H1 (cell line): ENCODE measurements at regions not wholly inside any gene's neighbourhood (a gene's known extent, or its start where the extent isn't known, plus 50 kb on each side); places are given as distances from the start of the nearest gene placed in this dataset.

Experiments
- CTCF ChIA-PET: fragments of 300-600 bp; sonication (Branson Sonifier 250); formaldehyde crosslinking; loops from one replicate; lab custom pipeline; 2021; ENCODE audit not compliant: partially characterized antibody; lab: Charles Lee
- POLR2A ChIA-PET: fragments of 300-600 bp; sonication (Branson Sonifier 250); formaldehyde crosslinking; loops from one replicate; lab custom pipeline; 2021; ENCODE audit warnings: inconsistent platforms; ENCODE audit not compliant: partially characterized antibody; lab: Charles Lee
- DNase-seq, 2 experiments: peaks; one replicate each; pipeline versions ENCODE4 v3.0.0 to v3.0.0-alpha.2; 2010 to 2022; ENCODE audit warnings: low spot score in 2 of 2, low read depth in 1 of 2, mixed read lengths in 1 of 2
- FAIRE-seq: peaks from 2 replicates; lab custom pipeline; 2011; peaks lifted over from hg19 to GRCh38; lab: Jason Lieb, UNC
- H2AFZ ChIP-seq: 2 replicates; pipeline ENCODE4 v1.8.1; 2012; ENCODE audit warnings: low read length, inconsistent platforms
- H2AK5ac ChIP-seq: 2 replicates; pipeline ENCODE4 v1.6.1; 2013; ENCODE audit warnings: low read depth, low read length
- H2BK120ac ChIP-seq: replicated peaks from 2 replicates; pipeline ENCODE3; 2013; ENCODE audit warnings: low read depth, low read length, inconsistent platforms
- H2BK12ac ChIP-seq: 2 replicates; pipeline ENCODE4 v1.6.1; 2013; ENCODE audit warnings: low read depth, low read length
- H2BK15ac ChIP-seq: 2 replicates; pipeline ENCODE4 v1.6.1; 2013; ENCODE audit warnings: low read length
- H2BK20ac ChIP-seq: 2 replicates; pipeline ENCODE4 v1.6.1; 2013; ENCODE audit warnings: low read length
- H2BK5ac ChIP-seq: 2 replicates; pipeline ENCODE4 v1.6.1; 2013; ENCODE audit warnings: low read depth, low read length
- H3K14ac ChIP-seq: 2 replicates; pipeline ENCODE4 v1.6.1; 2013; ENCODE audit warnings: inconsistent platforms; ENCODE audit not compliant: insufficient read length
- H3K18ac ChIP-seq: 2 replicates; pipeline ENCODE4 v1.6.1; 2013; ENCODE audit warnings: low read length; ENCODE audit errors: extremely low read depth
- H3K23ac ChIP-seq: 2 replicates; pipeline ENCODE4 v1.6.1; 2013; ENCODE audit warnings: inconsistent platforms; ENCODE audit not compliant: insufficient read length
- H3K23me2 ChIP-seq: 2 replicates; pipeline ENCODE4 v1.6.1; 2013; ENCODE audit warnings: low read depth, low read length
- H3K27ac ChIP-seq: 2 replicates; pipeline ENCODE4 v1.6.1; 2011; ENCODE audit warnings: low read depth, low read length, inconsistent platforms
- H3K27me3 ChIP-seq, 4 experiments: replicated peaks in 1 of 4; 1 replicate in 1 of 4; 2 replicates in 3 of 4; pipeline versions ENCODE4 v1.6.1 to v1.8.1; 2011 to 2013; ENCODE audit warnings: low read length in 3 of 4, mild to moderate bottlenecking in 3 of 4, inconsistent platforms in 2 of 4, mixed read lengths in 2 of 4, moderate library complexity in 1 of 4; ENCODE audit not compliant: control insufficient read depth in 3 of 4, insufficient read depth in 3 of 4; ENCODE audit errors: extremely low read depth in 1 of 4
- H3K36me3 ChIP-seq, 4 experiments: 2 replicates each; pipeline versions ENCODE4 v1.6.1 to v1.8.1; 2011 to 2013; ENCODE audit warnings: mild to moderate bottlenecking in 4 of 4, low read length in 3 of 4, moderate library complexity in 2 of 4, control low read depth in 1 of 4, inconsistent platforms in 1 of 4; ENCODE audit not compliant: insufficient read depth in 4 of 4, control insufficient read depth in 2 of 4
- H3K4ac ChIP-seq: replicated peaks from 2 replicates; pipeline ENCODE3; 2013; ENCODE audit warnings: low read length, low read depth, mixed read lengths, inconsistent platforms; ENCODE audit not compliant: insufficient read length
- H3K4me1 ChIP-seq, 4 experiments: replicated peaks in 1 of 4; 1 replicate in 1 of 4; 2 replicates in 3 of 4; pipeline versions ENCODE4 v1.6.1 to v1.8.1; 2011 to 2013; ENCODE audit warnings: low read length in 3 of 4, inconsistent platforms in 2 of 4, mixed read lengths in 1 of 4; ENCODE audit not compliant: insufficient read depth in 4 of 4, control insufficient read depth in 3 of 4
- H3K4me2 ChIP-seq, 2 experiments: 2 replicates each; pipeline versions ENCODE4 v1.6.1 to v1.8.1; 2011 to 2013; ENCODE audit warnings: low read depth in 2 of 2, low read length in 2 of 2, control low read depth in 1 of 2, inconsistent platforms in 1 of 2, mild to moderate bottlenecking in 1 of 2; ENCODE audit not compliant: insufficient read depth in 1 of 2
- H3K4me3 ChIP-seq, 4 experiments: fragments of 200-600, 300-600 bp in 1 of 4; sonication (generic), shearing (Covaris generic), sonication (Bioruptor Twin) in 1 of 4; 2 replicates each; pipeline versions ENCODE4 v1.5.1 to v1.8.1; 2011 to 2016; ENCODE audit warnings: low read length in 4 of 4, low read depth in 3 of 4, control low read depth in 2 of 4, inconsistent platforms in 2 of 4, mild to moderate bottlenecking in 2 of 4, mixed read lengths in 1 of 4, moderate library complexity in 1 of 4; ENCODE audit not compliant: insufficient read depth in 2 of 4; ENCODE audit errors: extremely low read depth in 1 of 4
- H3K56ac ChIP-seq: replicated peaks from 2 replicates; pipeline ENCODE3; 2013; ENCODE audit warnings: low read depth, mild to moderate bottlenecking, mixed read lengths, low read length, inconsistent platforms; ENCODE audit not compliant: insufficient read length
- H3K79me1 ChIP-seq: 2 replicates; pipeline ENCODE4 v1.6.1; 2013; ENCODE audit warnings: low read depth, low read length, control low read depth
- H3K79me2 ChIP-seq, 2 experiments: 2 replicates each; pipeline versions ENCODE4 v1.6.1 to v1.8.1; 2012 to 2013; ENCODE audit warnings: low read length in 2 of 2, mild to moderate bottlenecking in 2 of 2, inconsistent platforms in 1 of 2; ENCODE audit not compliant: insufficient read depth in 2 of 2, control insufficient read depth in 1 of 2
- H3K9ac ChIP-seq, 4 experiments: replicated peaks in 1 of 4; 1 replicate in 1 of 4; 2 replicates in 3 of 4; pipeline versions ENCODE4 v1.6.1 to v1.8.1; 2011 to 2013; ENCODE audit warnings: low read depth in 3 of 4, low read length in 3 of 4, control low read depth in 2 of 4, mild to moderate bottlenecking in 2 of 4, moderate library complexity in 2 of 4, inconsistent platforms in 1 of 4; ENCODE audit errors: extremely low read depth in 1 of 4
- H3K9me3 ChIP-seq, 2 experiments: 2 replicates each; pipeline versions ENCODE4 v1.6.1 to v1.8.1; 2012 to 2013; ENCODE audit warnings: mild to moderate bottlenecking in 2 of 2, moderate library complexity in 2 of 2, control low read depth in 1 of 2, inconsistent platforms in 1 of 2, low read depth in 1 of 2, low read length in 1 of 2, mixed read lengths in 1 of 2; ENCODE audit not compliant: insufficient read depth in 2 of 2
- H4K20me1 ChIP-seq, 2 experiments: replicated peaks in 1 of 2; 2 replicates each; pipeline versions ENCODE3 to v1.8.1; 2011 to 2013; ENCODE audit warnings: inconsistent platforms in 2 of 2, low read length in 2 of 2, mild to moderate bottlenecking in 1 of 2; ENCODE audit not compliant: insufficient read depth in 2 of 2, control insufficient read depth in 1 of 2
- H4K5ac ChIP-seq: 2 replicates; pipeline ENCODE4 v1.6.1; 2013; ENCODE audit warnings: low read length, low read depth, mixed read lengths, inconsistent platforms; ENCODE audit not compliant: insufficient read length
- H4K8ac ChIP-seq: 2 replicates; pipeline ENCODE4 v1.8.0; 2013; ENCODE audit warnings: mild to moderate bottlenecking, moderate library complexity, low read length, inconsistent platforms; ENCODE audit not compliant: insufficient read depth; ENCODE audit errors: extremely low read depth
- H4K91ac ChIP-seq: replicated peaks from 2 replicates; pipeline ENCODE3; 2013; ENCODE audit warnings: low read length, mixed read lengths, inconsistent platforms; ENCODE audit not compliant: insufficient read length
- BRCA1 ChIP-seq: IDR thresholded peaks from 2 replicates; pipeline ENCODE4 v1.6.1; 2012; ENCODE audit warnings: low read depth, low read length, improper control_type of control experiment
- CHD2 ChIP-seq: IDR thresholded peaks from 2 replicates; pipeline ENCODE4 v1.6.1; 2012; ENCODE audit warnings: low read length, improper control_type of control experiment
- POLR2A ChIP-seq, 2 experiments: IDR thresholded peaks; 1 replicate in 1 of 2; 2 replicates in 1 of 2; pipeline ENCODE4 v1.6.1; 2011; ENCODE audit warnings: low read depth in 2 of 2, low read length in 2 of 2, mild to moderate bottlenecking in 2 of 2; ENCODE audit errors: control extremely low read depth in 1 of 2
- WGBS, 2 experiments: shearing (Covaris generic) in 1 of 2; methylation state at CpG; one replicate each; pipeline versions ENCODE4 v1.1.6 to v1.1.7; 2013 to 2015; ENCODE audit warnings: low lambda C conversion rate in 2 of 2, mixed read lengths in 2 of 2, inconsistent platforms in 1 of 2, low coverage in 1 of 2, missing lambda C conversion rate in 1 of 2; ENCODE audit not compliant: insufficient replicate concordance in 2 of 2, insufficient coverage in 1 of 2, insufficient read length in 1 of 2; ENCODE audit errors: extremely low coverage in 1 of 2, missing lambda C conversion rate in 1 of 2; 5-methylcytosine and 5-hydroxymethylcytosine counted together

DNA sequence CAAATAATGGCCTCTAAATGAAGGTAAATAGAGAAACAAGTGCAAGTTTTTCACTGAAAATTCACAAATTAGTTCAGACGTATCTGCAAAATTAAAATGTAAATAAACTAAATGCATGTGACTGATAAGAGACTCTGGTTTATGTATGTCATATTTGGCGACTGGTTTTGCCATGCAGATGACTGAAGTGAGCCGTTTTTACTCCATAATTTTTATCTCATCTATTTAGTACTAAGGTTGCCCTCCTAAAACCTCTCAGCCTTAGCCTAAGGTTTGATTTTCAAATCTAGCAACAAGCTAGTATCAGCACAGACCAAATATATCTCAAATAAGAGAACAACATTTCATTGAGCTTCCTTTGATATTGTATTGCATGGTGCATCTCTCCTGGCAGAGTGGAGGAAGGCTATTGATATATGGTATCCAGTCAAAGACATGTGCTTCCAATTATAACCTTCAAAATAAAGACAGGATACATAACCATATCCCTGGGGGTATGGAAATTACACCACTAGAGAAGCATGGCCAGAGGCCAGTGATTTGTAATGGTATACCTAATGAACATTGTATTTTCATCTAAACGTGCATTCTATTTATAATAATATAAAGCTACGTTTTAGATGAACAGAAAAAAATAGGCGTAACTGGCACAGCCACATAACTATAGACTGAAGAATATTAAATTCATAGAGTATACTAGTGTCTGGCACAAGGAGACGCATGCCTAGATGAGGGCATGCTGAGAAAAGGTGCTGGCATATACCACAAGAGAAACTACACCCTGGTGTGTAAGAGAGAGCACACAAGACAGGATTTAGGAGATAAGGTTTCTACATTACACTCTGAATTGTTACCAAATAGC lies 392.6 kb upstream of the INTU start:
- no peaks in the 10 kb centered on the region for H3K27me3 ChIP-seq
- no peaks in the 10 kb centered on the region for H3K4me1 ChIP-seq
- no peaks in the 10 kb centered on the region for H3K79me1 ChIP-seq
- no peak overlapping the region for H3K14ac ChIP-seq
- H4K8ac ChIP-seq: no peak overlapping the region
- no peaks in the 10 kb centered on the region for H3K36me3 ChIP-seq
- no peak overlapping the region for H3K4ac ChIP-seq
- H3K56ac ChIP-seq: no peak overlapping the region
- H3K23ac ChIP-seq: no peak overlapping the region
- no peak overlapping the region for H2AFZ ChIP-seq
- no peak overlapping the region for H4K91ac ChIP-seq
- DNase-seq (no peak), FAIRE-seq (no peak)
- 90% methylated on average over 7 of the region's 7 CpGs; no CpG with 5 or more reads in 1 of the 2 experiments for WGBS, 2 experiments
- no peak overlapping the region for H2BK5ac ChIP-seq
- H4K5ac ChIP-seq: no peak overlapping the region
- H3K18ac ChIP-seq: no peak overlapping the region
- H3K23me2 ChIP-seq: no peaks in the 10 kb centered on the region
- no peaks in the 10 kb centered on the region for H3K79me2 ChIP-seq
- no peaks in the 10 kb centered on the region for H3K9me3 ChIP-seq
- H3K27ac ChIP-seq: no peak overlapping the region
- no peak overlapping the region for H3K9ac ChIP-seq
- H3K4me2 ChIP-seq: no peak overlapping the region
- H2BK120ac ChIP-seq: no peak overlapping the region
- H4K20me1 ChIP-seq: no peaks in the 10 kb centered on the region
- H2BK15ac ChIP-seq: no peak overlapping the region
- POLR2A ChIA-PET: no interaction called here
- H2BK12ac ChIP-seq: no peak overlapping the region
- CTCF ChIA-PET: interaction anchor here (1.2 kb wide), 1 partner anchor 492 kb away, joined by 3 read pairs; no protein-coding TSS in a partner anchor
- H2AK5ac ChIP-seq: no peak overlapping the region
- no peak overlapping the region for H3K4me3 ChIP-seq
- no peak overlapping the region for H2BK20ac ChIP-seq
- TF ChIP-seq CHD2: no peak
- TF ChIP-seq POLR2A (IDR thresholded peaks at IDR 0.05; ENCODE audit: control extremely low read depth in 1 of 2, low read depth in 2 of 2, low read length in 2 of 2): no peak
- no peak for TF ChIP-seq BRCA1
